ENCODE measurements at regions not wholly inside any gene's neighbourhood (a gene's known extent, or its start where the extent isn't known, plus 50 kb on each side); places are given as distances from the start of the nearest gene placed in this dataset.

GRCh38 chr17:70658840-70659239, 489.5 kb downstream of the KCNJ2 start:
- TF ChIP-seq USF2 (IDR thresholded peaks at IDR 0.05; ENCODE audit: low read depth, low read length) (no peak), MAFK (IDR thresholded peaks at IDR 0.05; ENCODE audit: low read depth, low read length) (no peak), CTCF (conservative IDR thresholded peaks at IDR 0.05; ENCODE audit: low read depth, low read length) (no peak), CEBPB (IDR thresholded peaks at IDR 0.05; ENCODE audit: low read depth, low read length) (no peak), CHD1 (IDR thresholded peaks at IDR 0.05; ENCODE audit: low read depth, low read length) (no peak), ELK1 (IDR thresholded peaks at IDR 0.05; ENCODE audit: borderline replicate concordance, low read depth, low read length) (no peak), RFX5 (IDR thresholded peaks at IDR 0.05; ENCODE audit: low read depth, low read length) (no peak), NFE2L2 (IDR thresholded peaks at IDR 0.05; ENCODE audit: low read depth, low read length) (no peak), MAZ (IDR thresholded peaks at IDR 0.05; ENCODE audit: borderline replicate concordance, low read depth, low read length) (no peak), MXI1 (IDR thresholded peaks at IDR 0.05; ENCODE audit: borderline replicate concordance, low read depth, low read length) (no peak), POLR2A (IDR thresholded peaks at IDR 0.05; ENCODE audit: low read depth, low read length) (no peak), RCOR1 (IDR thresholded peaks at IDR 0.05; ENCODE audit: insufficient replicate concordance, low read length) (no peak), SMC3 (IDR thresholded peaks at IDR 0.05; ENCODE audit: low read depth, low read length) (no peak), FOS (IDR thresholded peaks at IDR 0.05; ENCODE audit: low read depth, low read length) (no peak), BHLHE40 (IDR thresholded peaks at IDR 0.05; ENCODE audit: low read depth, low read length) (no peak), RAD21 (IDR thresholded peaks at IDR 0.05; ENCODE audit: low read length) (no peak)
- CTCF ChIA-PET = no interaction called here
- Histone ChIP-seq H4K5ac (ENCODE audit: low read depth, low read length) (no peak overlapping the region), H2AFZ (replicated peaks; ENCODE audit: low read length, poor library complexity) (no peak overlapping the region), H3K14ac (replicated peaks; ENCODE audit: low read depth, low read length) (no peak overlapping the region), H3K9me1 (ENCODE audit: insufficient read depth, low read length) (no peaks in the 10 kb centered on the region), H3K36me3 (ENCODE audit: control insufficient read depth, insufficient read depth, low read length) (no peaks in the 10 kb centered on the region), H3K56ac (ENCODE audit: extremely low read depth, insufficient read depth, low read length) (no peak overlapping the region), H2BK20ac (ENCODE audit: low read depth, low read length) (no peak overlapping the region), H3K27me3 (ENCODE audit: control insufficient read depth, insufficient read depth, low read length) (no peaks in the 10 kb centered on the region; the same call in 1 of the 2 replicates), H3K18ac (ENCODE audit: low read depth, low read length) (no peak overlapping the region), H3K4me2 (ENCODE audit: low read depth, low read length) (no peak overlapping the region), H3K4me3 (ENCODE audit: insufficient read depth, low read depth, low read length) (no peak overlapping the region), H2BK15ac (ENCODE audit: low read depth, low read length) (no peak overlapping the region), H3K9ac (ENCODE audit: low read depth, low read length) (no peak overlapping the region), H3K79me1 (ENCODE audit: low read depth in 1 of 2, low read length in 2 of 2) (no peaks in the 10 kb centered on the region), H4K91ac (ENCODE audit: insufficient read depth, low read depth, low read length) (no peak overlapping the region), H2AK9ac (replicated peaks; ENCODE audit: low read depth, low read length, poor library complexity) (no peak overlapping the region), H4K8ac (ENCODE audit: low read depth in 2 of 2, low read length in 2 of 2) (no peak overlapping the region), H3K4me1 (ENCODE audit: control insufficient read depth, insufficient read depth, low read length) (no peaks in the 10 kb centered on the region), H2BK120ac (ENCODE audit: low read depth, low read length) (no peak overlapping the region), H2AK5ac (ENCODE audit: low read depth, low read length) (no peak overlapping the region), H4K20me1 (ENCODE audit: insufficient read depth, low read length) (no peaks in the 10 kb centered on the region), H3K23ac (ENCODE audit: low read depth, low read length) (no peak overlapping the region), H2BK5ac (ENCODE audit: low read depth, low read length, poor library complexity, severe bottlenecking) (no peak overlapping the region), H3K27ac (ENCODE audit: insufficient read depth, low read length) (no peak overlapping the region), H3K9me3 (ENCODE audit: control insufficient read depth, insufficient read depth, low read length) (no peaks in the 10 kb centered on the region), H3K4ac (ENCODE audit: low read depth, low read length) (no peak overlapping the region)
- WGBS, 2 experiments (ENCODE audit: extremely low coverage in 2 of 2, insufficient read length in 1 of 2) = no CpG with 5 or more reads among the region's 2 CpGs
- no TSS peak for BruUV-seq (replicated peaks)
- intact Hi-C loops (cut with micrococcal nuclease) = no loop called here
- POLR2A ChIA-PET (ENCODE audit: unreplicated experiment) = no interaction called here
- ATAC-seq (ENCODE audit: low read depth) (no peak), DNase-seq (no peak)
- dilution Hi-C loops (cut with HindIII; ENCODE audit: low sequenced_read_pairs, unreplicated experiment) = no loop called here
- in situ Hi-C loops (cut with MboI; ENCODE audit: low sequenced_read_pairs) = no loop called here

Measured in IMR-90 (cell line).